HL-60 (cell line): ENCODE measurements at regions not wholly inside any gene's neighbourhood (a gene's known extent, or its start where the extent isn't known, plus 50 kb on each side); places are given as distances from the start of the nearest gene placed in this dataset.

Experiments used
- DNase-seq, 2 experiments: peaks; one replicate each; pipeline ENCODE4 v3.0.0-alpha.2; 2010 to 2020; ENCODE audit warnings: low read depth in 1 of 2, low spot score in 1 of 2
- H3K27ac ChIP-seq: fragments of 250-450 bp; sonication (Bioruptor Pico); replicated peaks from 2 replicates; pipeline ENCODE4 v1.5.1; 2020; ENCODE audit warnings: mild to moderate bottlenecking, moderate library complexity
- H3K27me3 ChIP-seq: fragments of 250-450 bp; sonication (Bioruptor Pico); 2 replicates; pipeline ENCODE4 v1.5.1; 2021; ENCODE audit warnings: mild to moderate bottlenecking, moderate library complexity; ENCODE audit not compliant: insufficient read depth, poor library complexity, severe bottlenecking
- H3K4me3 ChIP-seq: replicated peaks from 2 replicates; pipeline ENCODE4 v1.5.1; 2011; ENCODE audit warnings: mild to moderate bottlenecking, control low read depth, low read length; ENCODE audit not compliant: insufficient read depth
- CTCF ChIP-seq: IDR thresholded peaks from one replicate; pipeline ENCODE4 v1.5.1; 2011; ENCODE audit warnings: low read length, control low read depth, inconsistent platforms; ENCODE audit not compliant: insufficient read depth
- GABPA ChIP-seq: IDR thresholded peaks from 2 replicates; pipeline ENCODE4 v1.6.1; 2012; ENCODE audit warnings: low read depth
- POLR2AphosphoS5 ChIP-seq: IDR thresholded peaks from 2 replicates; pipeline ENCODE4 v1.6.1; 2012; ENCODE audit warnings: low read depth
- REST ChIP-seq: IDR thresholded peaks from 2 replicates; pipeline ENCODE4 v1.6.1; 2012; ENCODE audit warnings: low read depth; ENCODE audit not compliant: insufficient replicate concordance
- SPI1 ChIP-seq: IDR thresholded peaks from 2 replicates; pipeline ENCODE4 v1.6.1; 2012; ENCODE audit warnings: low read depth, mild to moderate bottlenecking, borderline replicate concordance

GRCh38 chr17:77353684-77354419, 213.1 kb downstream of the SEC14L1 start:
- DNase-seq, result no peak
- Histone ChIP-seq H3K4me3 (no peak overlapping the region), H3K27me3 (no peaks in the 10 kb centered on the region)

GRCh38 chr17:77354420-77354669, 213.6 kb downstream of the SEC14L1 start:
- Histone ChIP-seq H3K27ac (no peak overlapping the region), H3K4me3 (no peak overlapping the region), H3K27me3 (no peaks in the 10 kb centered on the region)
- TF ChIP-seq GABPA, result no peak
- TF ChIP-seq REST, result no peak
- TF ChIP-seq CTCF, result no peak
- no peak for TF ChIP-seq POLR2AphosphoS5
- no peak for TF ChIP-seq SPI1
- DNase-seq, result no peak

More at GRCh38 chr17:77353684-77354419, 213.1 kb downstream of the SEC14L1 start:
- no peak overlapping the region for H3K27ac ChIP-seq
- no peak for TF ChIP-seq GABPA
- TF ChIP-seq CTCF, result no peak
- TF ChIP-seq POLR2AphosphoS5, result no peak
- TF ChIP-seq REST, result no peak
- TF ChIP-seq SPI1, result no peak

GRCh38 chr17:77354670-77355455, 214.1 kb downstream of the SEC14L1 start:
- Histone ChIP-seq H3K27ac (no peak overlapping the region), H3K4me3 (no peak overlapping the region), H3K27me3 (no peaks in the 10 kb centered on the region)
- no peak for DNase-seq
- TF ChIP-seq POLR2AphosphoS5 (no peak), SPI1 (no peak), REST (no peak), CTCF (no peak), GABPA (no peak)
